ENCODE measurements at regions not wholly inside any gene's neighbourhood (a gene's known extent, or its start where the extent isn't known, plus 50 kb on each side); places are given as distances from the start of the nearest gene placed in this dataset.

GRCh38 chr3:132229641-132230040, 87.6 kb upstream of the ACP3 start:
- no peaks in the 10 kb centered on the region for H3K36me3 ChIP-seq (ENCODE audit: control insufficient read depth, low read length)
- no peaks in the 10 kb centered on the region; the same call in none of the 2 replicates for H3K27me3 ChIP-seq (ENCODE audit: control insufficient read depth, low read length)
- H3K4me2 ChIP-seq (ENCODE audit: low read length) = no peak overlapping the region
- H3K4me3 ChIP-seq (ENCODE audit: low read length) = no peak overlapping the region
- no peaks in the 10 kb centered on the region for H4K20me1 ChIP-seq (ENCODE audit: control insufficient read depth, insufficient read depth, low read depth, low read length)
- no peaks in the 10 kb centered on the region for H3K9me2 ChIP-seq (replicated peaks; ENCODE audit: control insufficient read depth, low read length)
- TF ChIP-seq EZH2phosphoT487 (IDR thresholded peaks at IDR 0.05; ENCODE audit: borderline replicate concordance, low read length) (no peak), CTCF (IDR thresholded peaks at IDR 0.05; ENCODE audit: low read depth, low read length, poor library complexity, severe bottlenecking) (no peak)
- H3K9me3 ChIP-seq (ENCODE audit: control insufficient read depth, insufficient read depth, low read length) = no peaks in the 10 kb centered on the region
- H3K79me2 ChIP-seq (ENCODE audit: control insufficient read depth, low read length) = no peaks in the 10 kb centered on the region
- no peak overlapping the region for H3K27ac ChIP-seq (ENCODE audit: low read depth, low read length)
- H3F3A ChIP-seq (ENCODE audit: control insufficient read depth, insufficient read depth) = no peaks in the 10 kb centered on the region
- no peaks in the 10 kb centered on the region for H3K4me1 ChIP-seq (ENCODE audit: control insufficient read depth, low read length)

- no peak overlapping the region for H3K4me3 ChIP-seq (ENCODE audit: low read length)
- H3K4me1 ChIP-seq (ENCODE audit: control insufficient read depth, low read length) = no peaks in the 10 kb centered on the region
- no peaks in the 10 kb centered on the region for H3K36me3 ChIP-seq (ENCODE audit: control insufficient read depth, low read length)
- H3K9me3 ChIP-seq (ENCODE audit: control insufficient read depth, insufficient read depth, low read length) = no peaks in the 10 kb centered on the region
- H3F3A ChIP-seq (ENCODE audit: control insufficient read depth, insufficient read depth) = no peaks in the 10 kb centered on the region
- no peaks in the 10 kb centered on the region for H3K9me2 ChIP-seq (replicated peaks; ENCODE audit: control insufficient read depth, low read length)
- no peak overlapping the region for H3K27ac ChIP-seq (ENCODE audit: low read depth, low read length)
- H3K27me3 ChIP-seq (ENCODE audit: control insufficient read depth, low read length) = no peaks in the 10 kb centered on the region; the same call in none of the 2 replicates
- H4K20me1 ChIP-seq (ENCODE audit: control insufficient read depth, insufficient read depth, low read depth, low read length) = no peaks in the 10 kb centered on the region
- H3K4me2 ChIP-seq (ENCODE audit: low read length) = no peak overlapping the region
- TF ChIP-seq CTCF (IDR thresholded peaks at IDR 0.05; ENCODE audit: low read depth, low read length, poor library complexity, severe bottlenecking) = no peak
- TF ChIP-seq EZH2phosphoT487 (IDR thresholded peaks at IDR 0.05; ENCODE audit: borderline replicate concordance, low read length) = no peak
- H3K79me2 ChIP-seq (ENCODE audit: control insufficient read depth, low read length) = no peaks in the 10 kb centered on the region
Observed at GRCh38 chr3:132230156-132231000, 86.8 kb upstream of the ACP3 start.

GRCh38 chr3:132231633-132232032, 85.6 kb upstream of the ACP3 start:
- H3K79me2 ChIP-seq (ENCODE audit: control insufficient read depth, low read length) = no peaks in the 10 kb centered on the region

More at GRCh38 chr3:132231633-132232032, 85.6 kb upstream of the ACP3 start:
- Histone ChIP-seq H3K4me1 (ENCODE audit: control insufficient read depth, low read length) (no peaks in the 10 kb centered on the region), H3K27me3 (ENCODE audit: control insufficient read depth, low read length) (no peaks in the 10 kb centered on the region; the same call in none of the 2 replicates), H4K20me1 (ENCODE audit: control insufficient read depth, insufficient read depth, low read depth, low read length) (no peaks in the 10 kb centered on the region), H3K4me3 (ENCODE audit: low read length) (no peak overlapping the region), H3K9me2 (replicated peaks; ENCODE audit: control insufficient read depth, low read length) (no peaks in the 10 kb centered on the region), H3K4me2 (ENCODE audit: low read length) (no peak overlapping the region), H3F3A (ENCODE audit: control insufficient read depth, insufficient read depth) (no peaks in the 10 kb centered on the region), H3K27ac (ENCODE audit: low read depth, low read length) (no peak overlapping the region), H3K9me3 (ENCODE audit: control insufficient read depth, insufficient read depth, low read length) (no peaks in the 10 kb centered on the region), H3K36me3 (ENCODE audit: control insufficient read depth, low read length) (no peaks in the 10 kb centered on the region)
- no peak for TF ChIP-seq CTCF (IDR thresholded peaks at IDR 0.05; ENCODE audit: low read depth, low read length, poor library complexity, severe bottlenecking)
- TF ChIP-seq EZH2phosphoT487 (IDR thresholded peaks at IDR 0.05; ENCODE audit: borderline replicate concordance, low read length) = no peak

All from DOHH2 (cell line).